ENCODE measurements at regions not wholly inside any gene's neighbourhood (a gene's known extent, or its start where the extent isn't known, plus 50 kb on each side); places are given as distances from the start of the nearest gene placed in this dataset.

DNA sequence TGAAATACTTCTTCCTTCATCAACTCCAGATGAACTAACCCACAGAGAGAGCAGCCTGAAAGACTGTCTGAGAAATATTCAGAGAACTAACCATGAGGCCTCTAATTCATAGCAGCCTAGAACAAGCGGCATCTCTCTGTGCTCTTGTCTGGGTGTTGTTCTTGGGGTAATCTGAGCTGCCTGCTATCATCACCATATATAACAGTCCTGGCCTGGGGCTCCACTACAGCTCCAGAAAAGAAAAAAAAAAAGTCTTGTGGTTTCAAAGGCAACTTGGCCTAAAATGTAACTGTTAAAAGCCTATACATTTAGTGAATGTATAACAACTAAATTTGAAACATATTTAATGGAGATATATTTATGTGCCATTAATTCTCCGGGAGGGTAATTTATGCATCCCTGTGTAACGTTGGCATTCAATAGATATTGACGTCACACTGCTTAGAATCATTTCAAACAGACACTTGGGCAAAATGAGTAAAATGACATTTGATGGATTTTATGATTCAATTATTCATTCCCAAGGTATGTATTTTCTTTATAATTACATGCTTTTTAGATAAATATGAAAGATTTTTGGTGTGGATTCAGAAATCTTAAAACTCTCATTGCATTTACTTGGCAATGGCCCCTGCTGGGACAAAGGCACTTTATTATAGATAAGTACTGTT is 294.3 kb downstream of the HRH4 start:
- Histone ChIP-seq H4K91ac (ENCODE audit: insufficient read depth, low read depth, low read length) (peak overlapping the region; percentile 70), H2AFZ (replicated peaks; ENCODE audit: low read length, poor library complexity) (no peak overlapping the region), H3K4me3 (ENCODE audit: insufficient read depth, low read depth, low read length) (no peak overlapping the region), H3K36me3 (ENCODE audit: control insufficient read depth, insufficient read depth, low read length) (no peaks in the 10 kb centered on the region), H3K79me1 (ENCODE audit: low read depth in 1 of 2, low read length in 2 of 2) (no peaks in the 10 kb centered on the region), H3K18ac (ENCODE audit: low read depth, low read length) (peak overlapping the region; percentile 51), H4K5ac (ENCODE audit: low read depth, low read length) (peak overlapping the region; percentile 47), H3K56ac (ENCODE audit: extremely low read depth, insufficient read depth, low read length) (peak overlapping the region; percentile 21; the same call in 1 of the 2 replicates), H4K8ac (ENCODE audit: low read depth in 2 of 2, low read length in 2 of 2) (peak overlapping the region; percentile 13 to 72; a peak in 3 of 4 replicates), H3K4me1 (ENCODE audit: control insufficient read depth, insufficient read depth, low read length) (peaks cover 5% of the 10 kb centered on the region; the same call in 1 of the 2 replicates), H3K4ac (ENCODE audit: low read depth, low read length) (peak overlapping the region; percentile 67), H3K27me3 (ENCODE audit: control insufficient read depth, insufficient read depth, low read length) (no peaks in the 10 kb centered on the region), H2BK5ac (ENCODE audit: low read depth, low read length, poor library complexity, severe bottlenecking) (peak overlapping the region; percentile 67), H3K14ac (replicated peaks; ENCODE audit: low read depth, low read length) (peak overlapping the region; percentile 55; the same call in 1 of the 2 replicates), H3K27ac (ENCODE audit: insufficient read depth, low read length) (peak overlapping the region; percentile 96; the same call in 1 of the 2 replicates), H3K9ac (ENCODE audit: low read depth, low read length) (peak overlapping the region; percentile 60), H2AK5ac (ENCODE audit: low read depth, low read length) (0 out of 2 replicates have a peak overlapping the region, but pooled peaks have one; percentile 62), H4K20me1 (ENCODE audit: insufficient read depth, low read length) (no peaks in the 10 kb centered on the region), H2BK15ac (ENCODE audit: low read depth, low read length) (peak overlapping the region; percentile 25; the same call in 1 of the 3 replicates), H3K9me1 (ENCODE audit: insufficient read depth, low read length) (no peaks in the 10 kb centered on the region), H2AK9ac (replicated peaks; ENCODE audit: low read depth, low read length, poor library complexity) (no peak overlapping the region), H3K23ac (ENCODE audit: low read depth, low read length) (peak overlapping the region; percentile 47; the same call in 1 of the 2 replicates), H3K4me2 (ENCODE audit: low read depth, low read length) (no peak overlapping the region), H3K9me3 (ENCODE audit: control insufficient read depth, insufficient read depth, low read length) (no peaks in the 10 kb centered on the region), H2BK20ac (ENCODE audit: low read depth, low read length) (peak overlapping the region; percentile 77), H2BK120ac (ENCODE audit: low read depth, low read length) (peak overlapping the region; percentile 47)
- in situ Hi-C loops (cut with MboI; ENCODE audit: low sequenced_read_pairs) (no loop called here), dilution Hi-C loops (cut with HindIII; ENCODE audit: low sequenced_read_pairs, unreplicated experiment) (no loop called here), intact Hi-C loops (cut with micrococcal nuclease) (no loop called here)
- DNase-seq: peak; percentile 52
- peak; percentile 75 for ATAC-seq (ENCODE audit: low read depth)
- BruUV-seq (replicated peaks): no TSS peak
- ChIA-PET POLR2A (ENCODE audit: unreplicated experiment) (no interaction called here), CTCF (no interaction called here)
- no CpG with 5 or more reads among the region's 4 CpGs for WGBS, 2 experiments (ENCODE audit: extremely low coverage in 2 of 2, insufficient read length in 1 of 2)
- no peak for TF ChIP-seq CEBPB (IDR thresholded peaks at IDR 0.05; ENCODE audit: low read depth, low read length)
- no peak for TF ChIP-seq MXI1 (IDR thresholded peaks at IDR 0.05; ENCODE audit: borderline replicate concordance, low read depth, low read length)
- TF ChIP-seq RCOR1 (IDR thresholded peaks at IDR 0.05; ENCODE audit: insufficient replicate concordance, low read length): no peak
- TF ChIP-seq NFE2L2 (IDR thresholded peaks at IDR 0.05; ENCODE audit: low read depth, low read length): no peak
- TF ChIP-seq, protein P1, sequence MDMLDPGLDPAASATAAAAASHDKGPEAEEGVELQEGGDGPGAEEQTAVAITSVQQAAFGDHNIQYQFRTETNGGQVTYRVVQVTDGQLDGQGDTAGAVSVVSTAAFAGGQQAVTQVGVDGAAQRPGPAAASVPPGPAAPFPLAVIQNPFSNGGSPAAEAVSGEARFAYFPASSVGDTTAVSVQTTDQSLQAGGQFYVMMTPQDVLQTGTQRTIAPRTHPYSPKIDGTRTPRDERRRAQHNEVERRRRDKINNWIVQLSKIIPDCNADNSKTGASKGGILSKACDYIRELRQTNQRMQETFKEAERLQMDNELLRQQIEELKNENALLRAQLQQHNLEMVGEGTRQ (IDR thresholded peaks at IDR 0.05; ENCODE audit: low read depth, low read length): no peak
